H9 (cell line): ENCODE measurements at regions not wholly inside any gene's neighbourhood (a gene's known extent, or its start where the extent isn't known, plus 50 kb on each side); places are given as distances from the start of the nearest gene placed in this dataset.

Experiments
- DNase-seq: peaks from one replicate; pipeline ENCODE4 v3.0.0-alpha.2; 2017
- H2AFZ ChIP-seq: one replicate; pipeline ENCODE4 v1.6.1; 2013; ENCODE audit warnings: mild to moderate bottlenecking, low read length, control low read depth, moderate library complexity
- H2AK5ac ChIP-seq: 2 replicates; pipeline ENCODE4 v1.6.1; 2013; ENCODE audit warnings: low read length, control low read depth, mixed read lengths; ENCODE audit not compliant: insufficient read length
- H2BK120ac ChIP-seq: one replicate; pipeline ENCODE4 v1.6.1; 2013; ENCODE audit warnings: low read depth, mild to moderate bottlenecking, low read length, control low read depth, inconsistent platforms; ENCODE audit not compliant: poor library complexity, severe bottlenecking
- H2BK12ac ChIP-seq: 2 replicates; pipeline ENCODE4 v1.6.1; 2013; ENCODE audit warnings: low read length, control low read depth, mixed read lengths, low read depth; ENCODE audit not compliant: insufficient read length
- H2BK15ac ChIP-seq: 2 replicates; pipeline ENCODE4 v1.6.1; 2013; ENCODE audit warnings: low read depth, low read length, control low read depth
- H2BK20ac ChIP-seq: one replicate; pipeline ENCODE4 v1.6.1; 2013; ENCODE audit warnings: low read depth, mild to moderate bottlenecking, low read length, control low read depth, inconsistent platforms; ENCODE audit not compliant: poor library complexity, severe bottlenecking
- H2BK5ac ChIP-seq: 2 replicates; pipeline ENCODE4 v1.6.1; 2013; ENCODE audit warnings: low read length, control low read depth, mixed read lengths; ENCODE audit not compliant: insufficient read length
- H3K14ac ChIP-seq: 2 replicates; pipeline ENCODE4 v1.6.1; 2013; ENCODE audit warnings: low read length, control low read depth; ENCODE audit not compliant: insufficient read depth
- H3K18ac ChIP-seq: 2 replicates; pipeline ENCODE4 v1.6.1; 2013; ENCODE audit warnings: low read depth, mild to moderate bottlenecking, mixed read lengths, low read length, control low read depth; ENCODE audit not compliant: insufficient read length
- H3K23ac ChIP-seq: 2 replicates; pipeline ENCODE4 v1.6.1; 2013; ENCODE audit warnings: low read length, control low read depth, mixed read lengths, low read depth; ENCODE audit not compliant: insufficient read length
- H3K23me2 ChIP-seq: 2 replicates; pipeline ENCODE4 v1.6.1; 2013; ENCODE audit warnings: low read depth, mild to moderate bottlenecking, mixed read lengths, low read length, control low read depth; ENCODE audit not compliant: insufficient read length, poor library complexity, severe bottlenecking
- H3K27ac ChIP-seq: 2 replicates; pipeline ENCODE4 v1.5.1; 2013; ENCODE audit warnings: low read length, control low read depth, mixed read lengths, low read depth; ENCODE audit not compliant: insufficient read length
- H3K27me3 ChIP-seq: 2 replicates; pipeline ENCODE4 v1.6.1; 2013; ENCODE audit warnings: low read length, control low read depth, inconsistent platforms; ENCODE audit not compliant: insufficient read depth
- H3K4ac ChIP-seq: 2 replicates; pipeline ENCODE4 v1.6.1; 2013; ENCODE audit warnings: low read depth, mild to moderate bottlenecking, control low read depth, inconsistent platforms, low read length, moderate library complexity
- H3K4me1 ChIP-seq: 2 replicates; pipeline ENCODE4 v1.6.1; 2013; ENCODE audit warnings: low read length, control low read depth, inconsistent platforms; ENCODE audit not compliant: insufficient read depth
- H3K4me2 ChIP-seq: 2 replicates; pipeline ENCODE4 v1.6.1; 2013; ENCODE audit warnings: low read length, control low read depth, mixed read lengths; ENCODE audit not compliant: insufficient read length, insufficient read depth
- H3K56ac ChIP-seq: 2 replicates; pipeline ENCODE4 v1.6.1; 2013; ENCODE audit warnings: low read depth, mild to moderate bottlenecking, mixed read lengths, low read length, control low read depth; ENCODE audit not compliant: insufficient read length
- H3K79me1 ChIP-seq: 2 replicates; pipeline ENCODE4 v1.6.1; 2013; ENCODE audit warnings: low read depth, mild to moderate bottlenecking, moderate library complexity, low read length, control low read depth, inconsistent platforms; ENCODE audit not compliant: insufficient read depth, poor library complexity, severe bottlenecking
- H3K79me2 ChIP-seq: 2 replicates; pipeline ENCODE4 v1.6.1; 2013; ENCODE audit warnings: low read length, control low read depth, inconsistent platforms; ENCODE audit not compliant: insufficient read depth
- H3K9ac ChIP-seq: 2 replicates; pipeline ENCODE4 v1.6.1; 2013; ENCODE audit warnings: low read length, control low read depth, mixed read lengths; ENCODE audit not compliant: insufficient read length; ENCODE audit errors: extremely low read depth
- H3K9me3 ChIP-seq: one replicate; pipeline ENCODE4 v1.6.1; 2013; ENCODE audit warnings: low read depth, low read length, inconsistent platforms; ENCODE audit not compliant: control insufficient read depth
- H3T11ph ChIP-seq: one replicate; pipeline ENCODE4 v1.6.1; 2013; ENCODE audit warnings: mild to moderate bottlenecking, low read length, control low read depth, inconsistent platforms
- H4K20me1 ChIP-seq: one replicate; pipeline ENCODE4 v1.6.1; 2013; ENCODE audit not compliant: control insufficient read depth, insufficient read length, insufficient read depth
- H4K5ac ChIP-seq: 2 replicates; pipeline ENCODE4 v1.6.1; 2013; ENCODE audit warnings: low read depth, mild to moderate bottlenecking, mixed read lengths, low read length, control low read depth; ENCODE audit not compliant: insufficient read length
- H4K8ac ChIP-seq: replicated peaks from 2 replicates; pipeline ENCODE4 v1.6.1; 2013; ENCODE audit warnings: low read length, control low read depth, mixed read lengths, low read depth; ENCODE audit not compliant: insufficient read length
- H4K91ac ChIP-seq: 2 replicates; pipeline ENCODE4 v1.6.1; 2013; ENCODE audit warnings: low read depth, mild to moderate bottlenecking, moderate library complexity, mixed read lengths, low read length, control low read depth; ENCODE audit not compliant: insufficient read length
- H3K27ac Mint-ChIP-seq, 3 experiments: 2 replicates in 2 of 3; 3 replicates in 1 of 3; pipeline ENCODE4 v1.8.0; 2020 to 2021; ENCODE audit warnings: mixed read lengths in 3 of 3, mild to moderate bottlenecking in 1 of 3, moderate library complexity in 1 of 3
- H3K27me3 Mint-ChIP-seq: 2 replicates; pipeline ENCODE4 v1.8.0; 2021; ENCODE audit warnings: low read depth, mild to moderate bottlenecking, moderate library complexity, mixed read lengths
- H3K36me3 Mint-ChIP-seq, 3 experiments: 2 replicates in 2 of 3; 3 replicates in 1 of 3; pipeline ENCODE4 v1.8.0; 2020 to 2021; ENCODE audit warnings: low read depth in 3 of 3, mixed read lengths in 3 of 3; ENCODE audit not compliant: insufficient read depth in 1 of 3
- H3K4me1 Mint-ChIP-seq, 2 experiments: 2 replicates each; pipeline ENCODE4 v1.8.0; 2020; ENCODE audit warnings: mixed read lengths in 2 of 2
- H3K4me3 Mint-ChIP-seq, 2 experiments: 2 replicates in 1 of 2; 3 replicates in 1 of 2; pipeline ENCODE4 v1.8.0; 2020 to 2021; ENCODE audit warnings: mild to moderate bottlenecking in 2 of 2, mixed read lengths in 2 of 2, moderate library complexity in 1 of 2
- H3K9me3 Mint-ChIP-seq, 2 experiments: 2 replicates in 1 of 2; 3 replicates in 1 of 2; pipeline ENCODE4 v1.8.0; 2020; ENCODE audit warnings: mild to moderate bottlenecking in 2 of 2, mixed read lengths in 2 of 2, moderate library complexity in 1 of 2
- CTCF ChIP-seq: fragments of 200-600 bp; sonication (generic); conservative IDR thresholded peaks from 3 replicates; pipeline ENCODE4 v1.8.0; 2021; ENCODE audit warnings: antibody characterized with exemption, mild to moderate bottlenecking
- WGBS: extraction: QIAGEN DNeasy Blood & Tissue Kit; methylation state at CpG from one replicate; pipeline ENCODE4 v1.1.7; 2013; ENCODE audit warnings: missing lambda C conversion rate, low lambda C conversion rate, mixed read lengths; ENCODE audit not compliant: insufficient read length; ENCODE audit errors: extremely low coverage; 5-methylcytosine and 5-hydroxymethylcytosine counted together

GRCh38 chr3:28649266-28649665 lies 300.6 kb upstream of the AZI2 start:
- no peak overlapping the region for H3K9ac ChIP-seq
- no peak overlapping the region for H3K4me2 ChIP-seq
- H3K4me3 Mint-ChIP-seq = no peak overlapping the region
- H3K18ac ChIP-seq = no peak overlapping the region
- H3K4ac ChIP-seq = no peak overlapping the region
- no peaks in the 10 kb centered on the region for H3K9me3 Mint-ChIP-seq
- H2AFZ ChIP-seq = no peak overlapping the region
- H3K23ac ChIP-seq = no peak overlapping the region
- no peak overlapping the region for H3T11ph ChIP-seq
- no peak overlapping the region for H4K91ac ChIP-seq
- H4K20me1 ChIP-seq = no peaks in the 10 kb centered on the region
- H3K4me1 ChIP-seq = no peaks in the 10 kb centered on the region
- no peaks in the 10 kb centered on the region for H3K27me3 ChIP-seq
- no peaks in the 10 kb centered on the region for H3K23me2 ChIP-seq
- H2BK5ac ChIP-seq = no peak overlapping the region
- no peak overlapping the region for H2BK12ac ChIP-seq
- H3K36me3 Mint-ChIP-seq = no peaks in the 10 kb centered on the region; a peak in 1 of 7 replicates
- H3K4me1 Mint-ChIP-seq = peaks cover 2% of the 10 kb centered on the region in 2 experiments; a peak in 2 of 4 replicates
- no peak overlapping the region for H4K5ac ChIP-seq
- no peaks in the 10 kb centered on the region for H3K79me1 ChIP-seq
- TF ChIP-seq CTCF = no peak
- no peaks in the 10 kb centered on the region for H3K9me3 ChIP-seq
- H2BK15ac ChIP-seq = no peak overlapping the region
- H2AK5ac ChIP-seq = no peak overlapping the region
- no peak overlapping the region for H3K27ac ChIP-seq
- H3K56ac ChIP-seq = no peak overlapping the region
- DNase-seq = no peak
- H2BK120ac ChIP-seq = no peak overlapping the region
- no CpG with 5 or more reads among the region's 2 CpGs for WGBS
- H4K8ac ChIP-seq = no peak overlapping the region
- peak overlapping the region in 1 of 3 experiments; percentile 2; a peak in 2 of 7 replicates for H3K27ac Mint-ChIP-seq
- no peak overlapping the region for H2BK20ac ChIP-seq
- no peaks in the 10 kb centered on the region; the same call in 1 of the 2 replicates for H3K27me3 Mint-ChIP-seq
- no peaks in the 10 kb centered on the region for H3K79me2 ChIP-seq
- no peak overlapping the region; the same call in 1 of the 2 replicates for H3K14ac ChIP-seq
